Cerebellar nuclear complex (tissue), 1 donor: ENCODE measurements at regions not wholly inside any gene's neighbourhood (a gene's known extent, or its start where the extent isn't known, plus 50 kb on each side); places are given as distances from the start of the nearest gene placed in this dataset.
"Not testable (repeated sequence)": the region's sequence is repeated elsewhere in the genome, so short reads cannot be mapped to it uniquely, and the experiment has no call there.

ENCODE experiments used
- DNase-seq, 2 experiments: peaks; one replicate each; lab custom pipeline; 2025; lab: John Stamatoyannopoulos, UW

- DNase-seq = no peak
Observed at GRCh38 chr20:12072221-12072953, 154.7 kb downstream of the BTBD3 start.

GRCh38 chr20:12072954-12073264 is 155.2 kb downstream of the BTBD3 start:
- DNase-seq = no peak

GRCh38 chr20:12074111-12074655 is 156.5 kb downstream of the BTBD3 start:
- DNase-seq = no peak

- no peak for DNase-seq
Observed at GRCh38 chr20:12076200-12076599, 158.5 kb downstream of the BTBD3 start.

DNA sequence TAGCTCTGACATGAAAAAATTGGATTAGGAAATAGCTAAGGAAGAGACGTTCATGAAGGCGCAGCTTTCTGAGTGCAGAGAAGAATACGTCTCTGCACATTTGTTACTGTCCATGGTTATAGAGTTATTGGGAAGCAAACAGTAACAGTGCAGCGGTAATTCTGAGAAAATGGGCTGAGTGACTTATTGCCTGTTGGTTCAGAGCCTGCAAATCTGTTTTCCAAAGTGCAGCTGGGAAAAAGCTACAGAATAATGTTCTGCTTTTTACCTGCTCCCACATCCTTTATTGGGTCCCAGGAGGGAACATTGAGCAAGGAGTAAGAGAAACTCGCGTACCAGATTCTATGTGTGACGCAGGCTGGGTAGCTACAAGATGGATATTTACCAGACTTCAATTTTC is 160.2 kb downstream of the BTBD3 start:
- no peak for DNase-seq

DNA sequence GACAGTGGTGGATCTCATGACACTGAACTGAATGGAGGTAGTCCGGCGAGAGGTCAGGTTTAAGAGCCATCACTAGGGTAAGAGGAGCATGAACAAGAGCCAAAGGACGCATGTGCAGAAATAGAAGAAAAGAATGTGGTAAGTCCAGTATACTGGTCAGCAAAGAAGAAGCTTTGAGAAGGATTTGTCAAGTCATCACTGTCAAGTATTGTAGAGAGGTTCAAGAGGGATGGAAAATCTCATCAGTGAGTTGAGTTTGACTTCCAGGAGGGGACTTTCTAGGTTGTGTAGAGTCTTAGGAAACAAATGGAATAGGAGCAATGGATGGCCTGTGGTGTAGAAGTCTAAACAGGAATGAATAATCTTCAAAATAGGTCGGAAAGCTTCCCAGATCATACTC is 161.8 kb downstream of the BTBD3 start:
- no peak for DNase-seq

DNA sequence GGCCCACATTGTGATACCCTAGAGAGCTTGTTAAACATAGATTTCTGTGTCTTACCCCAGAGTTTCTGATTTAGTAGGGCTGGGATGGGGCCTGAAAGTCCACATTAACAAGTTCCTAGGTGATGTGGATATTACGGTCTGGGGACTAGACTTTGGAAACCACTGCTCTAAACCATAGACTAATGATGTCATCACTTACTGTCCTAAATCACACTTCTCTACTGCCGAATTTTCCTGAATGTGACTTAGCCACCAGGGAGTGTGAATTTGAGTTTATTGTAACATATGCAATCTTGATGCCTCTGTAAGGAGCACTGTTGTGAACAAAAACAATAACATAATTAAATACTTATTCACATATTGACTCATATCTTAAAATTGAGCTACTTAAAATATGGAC is 165.6 kb downstream of the BTBD3 start:
- DNase-seq = no peak

GRCh38 chr20:12084482-12084881 is 166.8 kb downstream of the BTBD3 start:
- DNase-seq = no peak

- DNase-seq = no peak
Observed at GRCh38 chr20:12086359-12086758, 168.7 kb downstream of the BTBD3 start.

- no peak for DNase-seq
Observed at GRCh38 chr20:12090920-12091319, 173.2 kb downstream of the BTBD3 start.

- DNase-seq = no peak
Observed at GRCh38 chr20:12093057-12093796, 175.5 kb downstream of the BTBD3 start.

- DNase-seq = not testable (repeated sequence)
Observed at GRCh38 chr20:12093797-12094190, 176.1 kb downstream of the BTBD3 start.

- no peak for DNase-seq
Observed at GRCh38 chr20:12095180-12095920, 177.7 kb downstream of the BTBD3 start.

GRCh38 chr20:12098421-12098820 is 180.7 kb downstream of the BTBD3 start:
- DNase-seq = no peak

GRCh38 chr20:12108846-12109245 is 191.2 kb downstream of the BTBD3 start:
- DNase-seq = no peak

- no peak for DNase-seq
Observed at GRCh38 chr20:12110274-12110673, 192.6 kb downstream of the BTBD3 start.

- DNase-seq = no peak
Observed at GRCh38 chr20:12110711-12111110, 193.0 kb downstream of the BTBD3 start.

DNA sequence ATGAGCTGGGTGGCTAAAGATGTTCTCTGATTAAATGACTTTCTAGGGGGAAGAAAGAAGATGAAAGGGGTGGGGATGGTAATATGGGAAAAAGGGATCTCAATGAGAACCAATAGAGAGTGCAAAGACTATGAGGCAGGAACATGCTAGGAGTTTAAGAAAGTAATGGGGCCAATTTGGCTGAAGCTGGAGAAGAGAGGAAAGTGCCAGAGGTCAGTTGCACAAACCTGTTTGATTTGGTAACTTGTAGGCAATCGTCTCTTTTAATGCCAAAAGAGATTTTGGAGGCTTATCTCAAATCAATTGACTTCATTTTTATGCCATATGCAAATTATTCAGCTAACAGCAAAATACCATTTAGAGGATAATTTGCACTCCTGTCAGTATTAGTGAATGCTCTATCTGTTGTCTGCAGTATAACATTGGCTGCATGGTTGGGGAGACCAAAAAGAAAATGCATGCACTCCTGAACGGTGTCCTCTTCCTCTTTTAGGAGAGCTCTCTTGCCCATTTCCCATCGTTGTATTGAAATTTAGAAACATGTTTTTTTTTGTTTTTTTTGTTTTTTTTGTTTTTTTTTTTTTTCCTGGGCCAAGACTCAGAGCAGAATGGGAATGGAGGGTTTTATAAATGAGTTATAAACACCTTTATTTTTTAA is 193.9 kb downstream of the BTBD3 start:
- no peak for DNase-seq

GRCh38 chr20:12112089-12112474 is 194.4 kb downstream of the BTBD3 start:
- DNase-seq = no peak

DNA sequence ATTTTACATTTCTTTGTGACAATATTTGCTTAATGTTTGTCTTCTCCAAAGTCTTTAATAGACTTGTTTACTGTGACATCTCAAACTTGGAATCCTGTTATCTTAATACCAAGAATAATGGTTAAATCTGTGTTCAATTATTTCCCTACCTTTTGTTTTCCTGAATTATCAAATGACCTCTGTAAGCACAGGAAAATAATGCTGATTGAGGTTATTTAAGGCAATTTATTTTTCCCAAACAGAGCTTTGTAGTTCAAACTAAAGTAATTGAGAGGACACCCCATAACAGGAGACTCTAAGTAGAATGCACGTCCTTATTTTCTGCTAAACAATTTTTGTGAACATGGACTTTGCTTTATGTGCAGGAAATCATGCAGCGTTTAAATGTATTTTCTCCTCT is 195.0 kb downstream of the BTBD3 start:
- no peak for DNase-seq

GRCh38 chr20:12113075-12113467 is 195.4 kb downstream of the BTBD3 start:
- no peak for DNase-seq
